ENCODE measurements at regions not wholly inside any gene's neighbourhood (a gene's known extent, or its start where the extent isn't known, plus 50 kb on each side); places are given as distances from the start of the nearest gene placed in this dataset.

- peak in 2 of 3 donors; percentile 16 to 22 for DNase-seq
- Histone ChIP-seq H3K27me3 (ENCODE audit: control insufficient read depth in 3 of 3, insufficient read depth in 3 of 3, low read length in 2 of 3) (no peaks in the 10 kb centered on the region), H3K36me3 (ENCODE audit: control insufficient read depth in 4 of 4, insufficient read depth in 4 of 4, low read length in 4 of 4) (no peaks in the 10 kb centered on the region), H3K4me1 (ENCODE audit: control insufficient read depth in 5 of 5, insufficient read depth in 5 of 5, low read length in 5 of 5) (peaks cover 0 to 7% (median 0%) of the 10 kb centered on the region in 5 donors), H3K9ac (ENCODE audit: insufficient read depth in 1 of 2, low read length in 2 of 2) (no peak overlapping the region), H3K9me3 (ENCODE audit: control insufficient read depth in 4 of 4, insufficient read depth in 3 of 4, low read length in 3 of 4) (no peaks in the 10 kb centered on the region), H3K4me3 (no peak overlapping the region), H3K27ac (ENCODE audit: low read depth in 1 of 2, low read length in 1 of 2) (peak overlapping the region in 1 of 2 donors; percentile 39)
- TF ChIP-seq CTCF (IDR thresholded peaks at IDR 0.05; ENCODE audit: control extremely low read depth, extremely low read depth), result no peak
- WGBS, 2 donors, result 60 to 61% methylated on average over 6 of the region's 6 CpGs
- no peak for ATAC-seq (ENCODE audit: insufficient read depth, low FRiP score)
These were observed 153.5 kb upstream of the LPP start for GRCh38 chr3:188000361-188000861.

- TF ChIP-seq CTCF (IDR thresholded peaks at IDR 0.05; ENCODE audit: control extremely low read depth, extremely low read depth), result no peak
- H3K9me3 ChIP-seq (ENCODE audit: control insufficient read depth in 4 of 4, insufficient read depth in 3 of 4, low read length in 3 of 4), result no peaks in the 10 kb centered on the region
- no peak overlapping the region for H3K9ac ChIP-seq (ENCODE audit: insufficient read depth in 1 of 2, low read length in 2 of 2)
- no peaks in the 10 kb centered on the region for H3K27me3 ChIP-seq (ENCODE audit: control insufficient read depth in 3 of 3, insufficient read depth in 3 of 3, low read length in 2 of 3)
- DNase-seq (no peak), ATAC-seq (ENCODE audit: insufficient read depth, low FRiP score) (no peak)
- H3K36me3 ChIP-seq (ENCODE audit: control insufficient read depth in 4 of 4, insufficient read depth in 4 of 4, low read length in 4 of 4), result no peaks in the 10 kb centered on the region
- 64 to 82% methylated on average over 3 of the region's 3 CpGs for WGBS, 2 donors
- H3K27ac ChIP-seq (ENCODE audit: low read depth in 1 of 2, low read length in 1 of 2), result no peak overlapping the region
- peaks cover 0 to 7% (median 0%) of the 10 kb centered on the region in 5 donors for H3K4me1 ChIP-seq (ENCODE audit: control insufficient read depth in 5 of 5, insufficient read depth in 5 of 5, low read length in 5 of 5)
- no peak overlapping the region for H3K4me3 ChIP-seq
These were observed 152.9 kb upstream of the LPP start for GRCh38 chr3:188001093-188001492.

GRCh38 chr3:188001926-188002325, 152.0 kb upstream of the LPP start:
- ATAC-seq (ENCODE audit: insufficient read depth, low FRiP score) (no peak), DNase-seq (no peak)
- Histone ChIP-seq H3K4me1 (ENCODE audit: control insufficient read depth in 5 of 5, insufficient read depth in 5 of 5, low read length in 5 of 5) (peaks cover 0 to 8% (median 0%) of the 10 kb centered on the region in 5 donors), H3K36me3 (ENCODE audit: control insufficient read depth in 4 of 4, insufficient read depth in 4 of 4, low read length in 4 of 4) (no peaks in the 10 kb centered on the region), H3K9ac (ENCODE audit: insufficient read depth in 1 of 2, low read length in 2 of 2) (no peak overlapping the region), H3K27me3 (ENCODE audit: control insufficient read depth in 3 of 3, insufficient read depth in 3 of 3, low read length in 2 of 3) (no peaks in the 10 kb centered on the region), H3K4me3 (no peak overlapping the region), H3K9me3 (ENCODE audit: control insufficient read depth in 4 of 4, insufficient read depth in 3 of 4, low read length in 3 of 4) (peaks cover 0 to 3% (median 0%) of the 10 kb centered on the region in 4 donors), H3K27ac (ENCODE audit: low read depth in 1 of 2, low read length in 1 of 2) (no peak overlapping the region)
- TF ChIP-seq CTCF (IDR thresholded peaks at IDR 0.05; ENCODE audit: control extremely low read depth, extremely low read depth), result no peak

- H3K9me3 ChIP-seq (ENCODE audit: control insufficient read depth in 4 of 4, insufficient read depth in 3 of 4, low read length in 3 of 4), result peaks cover 0 to 3% (median 0%) of the 10 kb centered on the region in 4 donors
- DNase-seq, result no peak
- no peak for TF ChIP-seq CTCF (IDR thresholded peaks at IDR 0.05; ENCODE audit: control extremely low read depth, extremely low read depth)
- no peak overlapping the region for H3K27ac ChIP-seq (ENCODE audit: low read depth in 1 of 2, low read length in 1 of 2)
- no peak overlapping the region for H3K4me3 ChIP-seq
- no peaks in the 10 kb centered on the region for H3K36me3 ChIP-seq (ENCODE audit: control insufficient read depth in 4 of 4, insufficient read depth in 4 of 4, low read length in 4 of 4)
- no peak overlapping the region for H3K9ac ChIP-seq (ENCODE audit: insufficient read depth in 1 of 2, low read length in 2 of 2)
- peaks cover 0 to 8% (median 0%) of the 10 kb centered on the region in 5 donors for H3K4me1 ChIP-seq (ENCODE audit: control insufficient read depth in 5 of 5, insufficient read depth in 5 of 5, low read length in 5 of 5)
- WGBS, 2 donors, result 97 to 100% methylated on average over 1 of the region's 1 CpG
- no peaks in the 10 kb centered on the region for H3K27me3 ChIP-seq (ENCODE audit: control insufficient read depth in 3 of 3, insufficient read depth in 3 of 3, low read length in 2 of 3)
- ATAC-seq (ENCODE audit: insufficient read depth, low FRiP score), result no peak
These were observed 151.3 kb upstream of the LPP start for GRCh38 chr3:188002626-188003138.

Measured in lung (tissue), 11 donors.